PC-9 (cell line): ENCODE measurements at regions not wholly inside any gene's neighbourhood (a gene's known extent, or its start where the extent isn't known, plus 50 kb on each side); places are given as distances from the start of the nearest gene placed in this dataset.

Experiments
- BruUV-seq: library from RNA; stranded (reverse); fragments of 400-500 nt; replicated peaks from 2 replicates; lab custom pipeline; 2021; lab: Mats Ljungman, UMichigan
- CTCF ChIA-PET: fragments of 300-600 bp; sonication (Branson Sonifier 250); formaldehyde crosslinking; loops from one replicate; lab custom pipeline; 2022; ENCODE audit warnings: antibody characterized with exemption; lab: Charles Lee
- POLR2A ChIA-PET: fragments of 300-600 bp; sonication (Branson Sonifier 250); formaldehyde crosslinking; loops from one replicate; lab custom pipeline; 2022; ENCODE audit warnings: antibody characterized with exemption; ENCODE audit not compliant: unreplicated experiment; lab: Charles Lee
- DNase-seq, 2 experiments: peaks; one replicate each; pipeline versions ENCODE4 v3.0.0 to v3.0.0-alpha.2; 2015 to 2022; ENCODE audit warnings: mixed read lengths in 1 of 2
- H2AFZ ChIP-seq: fragments of 200-600 bp; sonication (generic); 2 replicates; pipeline ENCODE4 v1.8.1; 2017; ENCODE audit warnings: antibody characterized with exemption
- H3F3A ChIP-seq: fragments of 200-600 bp; sonication (generic); 2 replicates; pipeline ENCODE4 v1.8.1; 2017; ENCODE audit warnings: antibody characterized with exemption, mild to moderate bottlenecking, low read depth; ENCODE audit not compliant: insufficient read depth
- H3K27ac ChIP-seq: fragments of 200-600 bp; sonication (generic); 2 replicates; pipeline ENCODE4 v1.6.1; 2016; ENCODE audit warnings: mixed run types
- H3K27me3 ChIP-seq: fragments of 200-600 bp; sonication (generic); 2 replicates; pipeline ENCODE4 v1.6.1; 2016; ENCODE audit warnings: low read depth, mixed run types; ENCODE audit not compliant: insufficient read depth
- H3K36me3 ChIP-seq: fragments of 200-600 bp; sonication (generic); 2 replicates; pipeline ENCODE4 v1.6.1; 2016; ENCODE audit warnings: low read depth, mixed run types
- H3K4me1 ChIP-seq: fragments of 200-600 bp; sonication (generic); replicated peaks from 2 replicates; pipeline ENCODE4 v1.6.1; 2016; ENCODE audit warnings: mixed run types; ENCODE audit not compliant: insufficient read depth
- H3K4me2 ChIP-seq: fragments of 200-600 bp; sonication (generic); 2 replicates; pipeline ENCODE4 v1.6.1; 2017; ENCODE audit warnings: mixed run types
- H3K4me3 ChIP-seq: fragments of 200-600 bp; sonication (generic); 2 replicates; pipeline ENCODE4 v1.6.1; 2016; ENCODE audit warnings: mixed run types
- H3K79me2 ChIP-seq: fragments of 200-600 bp; sonication (generic); 2 replicates; pipeline ENCODE4 v1.6.1; 2017; ENCODE audit warnings: low read depth, mixed run types
- H3K9me2 ChIP-seq: fragments of 200-600 bp; sonication (generic); 2 replicates; pipeline ENCODE4 v1.8.1; 2017; ENCODE audit warnings: mild to moderate bottlenecking; ENCODE audit not compliant: insufficient read depth
- H3K9me3 ChIP-seq: fragments of 200-600 bp; sonication (generic); 2 replicates; pipeline ENCODE4 v1.8.1; 2016; ENCODE audit warnings: low read depth; ENCODE audit not compliant: insufficient read depth
- H4K20me1 ChIP-seq: fragments of 200-600 bp; sonication (generic); 2 replicates; pipeline ENCODE4 v1.8.1; 2017; ENCODE audit not compliant: insufficient read depth
- CTCF ChIP-seq: fragments of 200-600 bp; sonication (generic); conservative IDR thresholded peaks from 2 replicates; pipeline ENCODE4 v1.6.1; 2017; ENCODE audit warnings: mixed run types, antibody characterized with exemption, mild to moderate bottlenecking, moderate library complexity
- EZH2 ChIP-seq: fragments of 200-600 bp; sonication (generic); IDR thresholded peaks from 2 replicates; pipeline ENCODE4 v1.8.0; 2017; ENCODE audit warnings: antibody characterized with exemption, low read depth
- intact Hi-C: fragments of 100-400 bp; cut with micrococcal nuclease; formaldehyde crosslinking; loops from one replicate; pipeline ENCODE4 v1.10.0; 2022; ENCODE audit not compliant: unreplicated experiment

DNA sequence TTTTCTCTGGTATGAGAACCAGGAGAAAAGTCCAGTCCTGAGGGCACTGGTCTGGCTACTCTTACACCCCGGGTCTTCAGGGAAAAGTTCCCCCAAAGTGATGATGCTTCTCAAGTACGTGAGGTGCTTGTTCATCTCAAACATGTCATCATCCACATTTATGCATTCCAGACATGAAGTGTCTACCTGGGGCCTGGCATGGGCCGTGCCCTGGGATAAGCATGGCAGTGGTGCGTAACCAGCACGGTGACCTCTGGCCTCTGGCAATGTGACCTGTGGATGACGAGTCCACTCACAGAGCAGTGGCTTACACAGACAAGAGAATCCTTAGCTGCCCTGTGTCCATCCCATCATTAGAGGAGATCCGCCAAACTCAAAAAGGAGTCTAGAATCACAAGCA, 74.8 kb upstream of the LGALSL start:
- intact Hi-C loops = no loop called here
- no peak for DNase-seq
- no TSS peak for BruUV-seq
- no peaks in the 10 kb centered on the region for H3K9me2 ChIP-seq
- H4K20me1 ChIP-seq = no peaks in the 10 kb centered on the region
- no peak overlapping the region for H3K4me3 ChIP-seq
- no peak for TF ChIP-seq EZH2
- TF ChIP-seq CTCF = no peak
- H3K4me1 ChIP-seq = no peaks in the 10 kb centered on the region
- no peak overlapping the region for H3K27ac ChIP-seq
- H2AFZ ChIP-seq = no peak overlapping the region
- no peaks in the 10 kb centered on the region for H3F3A ChIP-seq
- no peaks in the 10 kb centered on the region for H3K36me3 ChIP-seq
- H3K27me3 ChIP-seq = no peaks in the 10 kb centered on the region
- no peak overlapping the region for H3K4me2 ChIP-seq
- H3K79me2 ChIP-seq = no peaks in the 10 kb centered on the region
- H3K9me3 ChIP-seq = 0 out of 2 replicates have a peak, but pooled peaks cover 5% of the 10 kb centered on the region
- ChIA-PET CTCF (no interaction called here), POLR2A (no interaction called here)

- no peaks in the 10 kb centered on the region for H3K9me2 ChIP-seq
- no peak for DNase-seq
- no peaks in the 10 kb centered on the region for H3K27me3 ChIP-seq
- no TSS peak for BruUV-seq
- H3K9me3 ChIP-seq = 0 out of 2 replicates have a peak, but pooled peaks cover 5% of the 10 kb centered on the region
- ChIA-PET CTCF (no interaction called here), POLR2A (no interaction called here)
- no peak overlapping the region for H3K4me2 ChIP-seq
- no peaks in the 10 kb centered on the region for H3F3A ChIP-seq
- H3K36me3 ChIP-seq = no peaks in the 10 kb centered on the region
- no peaks in the 10 kb centered on the region for H4K20me1 ChIP-seq
- H2AFZ ChIP-seq = no peak overlapping the region
- H3K27ac ChIP-seq = no peak overlapping the region
- H3K4me1 ChIP-seq = no peaks in the 10 kb centered on the region
- intact Hi-C loops = no loop called here
- H3K79me2 ChIP-seq = no peaks in the 10 kb centered on the region
- H3K4me3 ChIP-seq = no peak overlapping the region
- TF ChIP-seq CTCF = no peak
- TF ChIP-seq EZH2 = no peak
Measured at GRCh38 chr2:64380853-64381527, 73.0 kb upstream of the LGALSL start.

DNA sequence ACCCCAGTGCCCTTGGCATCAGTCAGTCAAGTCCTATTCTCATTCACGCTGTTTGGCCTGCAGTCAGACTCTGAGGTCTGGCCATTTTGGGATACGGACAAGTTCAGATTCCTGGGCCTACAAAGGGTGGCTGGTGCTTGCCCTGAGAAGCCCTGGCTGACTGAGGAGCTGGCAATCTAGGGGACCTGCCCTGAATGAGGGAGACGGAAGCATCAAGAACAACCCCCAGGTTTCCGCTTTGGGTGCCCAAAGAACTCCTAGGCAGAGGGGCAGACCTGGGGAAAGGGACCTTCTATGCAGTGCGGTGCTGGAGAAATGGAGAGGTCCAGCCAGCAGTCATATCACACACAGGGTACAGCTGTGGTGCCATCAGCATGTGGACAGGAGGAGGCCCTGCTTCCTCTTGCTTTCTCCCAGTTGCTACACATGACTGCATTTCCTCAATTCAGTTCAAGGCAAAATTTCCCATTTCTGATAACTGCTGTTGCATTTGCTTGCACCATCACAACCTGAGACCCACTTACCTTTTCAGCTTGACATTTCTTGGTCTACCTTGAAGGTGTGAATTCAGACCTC, 70.9 kb upstream of the LGALSL start:
- H3K27me3 ChIP-seq = no peaks in the 10 kb centered on the region
- no peak overlapping the region for H3K4me3 ChIP-seq
- no peak overlapping the region for H2AFZ ChIP-seq
- no peak for DNase-seq
- no peak overlapping the region for H3K4me2 ChIP-seq
- H3K36me3 ChIP-seq = no peaks in the 10 kb centered on the region
- H3F3A ChIP-seq = no peaks in the 10 kb centered on the region
- no peak overlapping the region for H3K27ac ChIP-seq
- BruUV-seq = no TSS peak
- peaks cover 12% of the 10 kb centered on the region for H3K4me1 ChIP-seq
- intact Hi-C loops = no loop called here
- CTCF ChIA-PET = no interaction called here
- no peaks in the 10 kb centered on the region for H3K79me2 ChIP-seq
- TF ChIP-seq CTCF (no peak), EZH2 (no peak)
- H3K9me2 ChIP-seq = no peaks in the 10 kb centered on the region
- POLR2A ChIA-PET = no interaction called here
- H4K20me1 ChIP-seq = no peaks in the 10 kb centered on the region
- H3K9me3 ChIP-seq = no peaks in the 10 kb centered on the region
